ENCODE measurements at regions not wholly inside any gene's neighbourhood (a gene's known extent, or its start where the extent isn't known, plus 50 kb on each side); places are given as distances from the start of the nearest gene placed in this dataset.

DNA sequence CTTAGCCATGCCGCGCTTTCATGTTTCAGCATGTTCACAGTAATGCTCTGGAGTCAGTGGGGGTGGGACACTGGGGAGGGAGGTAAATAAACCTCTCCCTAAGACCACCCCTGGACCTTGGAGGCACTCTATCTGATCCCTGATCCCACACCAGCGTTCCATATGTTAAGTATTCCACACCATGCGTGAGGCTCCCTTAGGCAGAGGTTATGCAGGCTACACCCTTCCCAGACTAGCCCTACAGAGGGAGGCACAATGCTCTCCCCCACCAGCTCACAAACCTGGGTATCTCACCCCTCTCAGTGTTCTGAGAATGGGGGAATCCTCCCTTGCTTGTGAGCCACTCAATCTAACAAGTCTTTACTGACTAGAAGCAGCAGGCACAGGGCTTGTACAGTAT is 1610.4 kb upstream of the ZEB2 start:
- H3K4me1 Mint-ChIP-seq (ENCODE audit: unreplicated experiment) = peaks cover 59% of the 10 kb centered on the region
- no peak for DNase-seq (ENCODE audit: extremely low spot score, unreplicated experiment)
- H3K27ac Mint-ChIP-seq (ENCODE audit: unreplicated experiment) = peak overlapping the region; percentile 77
- peaks cover 23% of the 10 kb centered on the region for H3K9me3 Mint-ChIP-seq (ENCODE audit: unreplicated experiment)
- TF ChIP-seq, protein P1, sequence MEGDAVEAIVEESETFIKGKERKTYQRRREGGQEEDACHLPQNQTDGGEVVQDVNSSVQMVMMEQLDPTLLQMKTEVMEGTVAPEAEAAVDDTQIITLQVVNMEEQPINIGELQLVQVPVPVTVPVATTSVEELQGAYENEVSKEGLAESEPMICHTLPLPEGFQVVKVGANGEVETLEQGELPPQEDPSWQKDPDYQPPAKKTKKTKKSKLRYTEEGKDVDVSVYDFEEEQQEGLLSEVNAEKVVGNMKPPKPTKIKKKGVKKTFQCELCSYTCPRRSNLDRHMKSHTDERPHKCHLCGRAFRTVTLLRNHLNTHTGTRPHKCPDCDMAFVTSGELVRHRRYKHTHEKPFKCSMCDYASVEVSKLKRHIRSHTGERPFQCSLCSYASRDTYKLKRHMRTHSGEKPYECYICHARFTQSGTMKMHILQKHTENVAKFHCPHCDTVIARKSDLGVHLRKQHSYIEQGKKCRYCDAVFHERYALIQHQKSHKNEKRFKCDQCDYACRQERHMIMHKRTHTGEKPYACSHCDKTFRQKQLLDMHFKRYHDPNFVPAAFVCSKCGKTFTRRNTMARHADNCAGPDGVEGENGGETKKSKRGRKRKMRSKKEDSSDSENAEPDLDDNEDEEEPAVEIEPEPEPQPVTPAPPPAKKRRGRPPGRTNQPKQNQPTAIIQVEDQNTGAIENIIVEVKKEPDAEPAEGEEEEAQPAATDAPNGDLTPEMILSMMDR (IDR thresholded peaks at IDR 0.05) = no peak
- H3K27me3 Mint-ChIP-seq (ENCODE audit: unreplicated experiment) = no peaks in the 10 kb centered on the region
- no peaks in the 10 kb centered on the region for H3K36me3 Mint-ChIP-seq (ENCODE audit: unreplicated experiment)
- no peak overlapping the region for H3K4me3 Mint-ChIP-seq (ENCODE audit: unreplicated experiment)

- Mint-ChIP-seq H3K9me3 (ENCODE audit: unreplicated experiment) (peaks cover 28% of the 10 kb centered on the region), H3K36me3 (ENCODE audit: unreplicated experiment) (peaks cover 2% of the 10 kb centered on the region), H3K27me3 (ENCODE audit: unreplicated experiment) (no peaks in the 10 kb centered on the region), H3K4me3 (ENCODE audit: unreplicated experiment) (no peak overlapping the region), H3K27ac (ENCODE audit: unreplicated experiment) (peak overlapping the region; percentile 77), H3K4me1 (ENCODE audit: unreplicated experiment) (peaks cover 62% of the 10 kb centered on the region)
- no peak for DNase-seq (ENCODE audit: extremely low spot score, unreplicated experiment)
- TF ChIP-seq, protein P1 (IDR thresholded peaks at IDR 0.05) = no peak
Measured at GRCh38 chr2:146129231-146129630, 1609.3 kb upstream of the ZEB2 start.

GRCh38 chr2:146128216-146128615 is 1608.3 kb upstream of the ZEB2 start:
- Mint-ChIP-seq H3K4me3 (ENCODE audit: unreplicated experiment) (no peak overlapping the region), H3K27ac (ENCODE audit: unreplicated experiment) (no peak overlapping the region), H3K4me1 (ENCODE audit: unreplicated experiment) (peaks cover 62% of the 10 kb centered on the region), H3K9me3 (ENCODE audit: unreplicated experiment) (peaks cover 30% of the 10 kb centered on the region), H3K36me3 (ENCODE audit: unreplicated experiment) (peaks cover 2% of the 10 kb centered on the region), H3K27me3 (ENCODE audit: unreplicated experiment) (no peaks in the 10 kb centered on the region)
- TF ChIP-seq, protein P1 (IDR thresholded peaks at IDR 0.05) = no peak
- no peak for DNase-seq (ENCODE audit: extremely low spot score, unreplicated experiment)

DNA sequence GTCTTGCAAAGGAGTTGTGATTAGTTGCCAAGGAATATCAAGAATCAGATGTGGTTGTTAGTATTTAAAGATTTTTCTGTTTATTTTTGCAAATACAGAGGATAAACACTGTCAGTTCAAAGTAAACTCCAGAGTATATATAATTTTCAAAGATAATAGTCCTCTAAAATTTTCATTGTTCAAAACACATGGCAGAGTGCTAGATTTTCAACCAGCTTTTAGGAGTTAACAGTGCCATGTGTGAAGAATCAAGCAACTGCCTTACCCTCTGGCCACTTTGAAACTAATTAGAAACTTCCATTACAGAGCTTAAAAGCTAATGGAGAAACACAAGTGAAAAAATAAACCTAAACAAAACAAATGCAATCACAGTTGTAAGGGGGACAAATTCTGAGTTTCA is 1605.6 kb upstream of the ZEB2 start:
- Mint-ChIP-seq H3K9me3 (ENCODE audit: unreplicated experiment) (peaks cover 20% of the 10 kb centered on the region), H3K27me3 (ENCODE audit: unreplicated experiment) (no peaks in the 10 kb centered on the region), H3K27ac (ENCODE audit: unreplicated experiment) (no peak overlapping the region), H3K36me3 (ENCODE audit: unreplicated experiment) (peaks cover 2% of the 10 kb centered on the region), H3K4me3 (ENCODE audit: unreplicated experiment) (no peak overlapping the region), H3K4me1 (ENCODE audit: unreplicated experiment) (peaks cover 39% of the 10 kb centered on the region)
- TF ChIP-seq, protein P1 (IDR thresholded peaks at IDR 0.05) = no peak
- DNase-seq (ENCODE audit: extremely low spot score, unreplicated experiment) = no peak

DNA sequence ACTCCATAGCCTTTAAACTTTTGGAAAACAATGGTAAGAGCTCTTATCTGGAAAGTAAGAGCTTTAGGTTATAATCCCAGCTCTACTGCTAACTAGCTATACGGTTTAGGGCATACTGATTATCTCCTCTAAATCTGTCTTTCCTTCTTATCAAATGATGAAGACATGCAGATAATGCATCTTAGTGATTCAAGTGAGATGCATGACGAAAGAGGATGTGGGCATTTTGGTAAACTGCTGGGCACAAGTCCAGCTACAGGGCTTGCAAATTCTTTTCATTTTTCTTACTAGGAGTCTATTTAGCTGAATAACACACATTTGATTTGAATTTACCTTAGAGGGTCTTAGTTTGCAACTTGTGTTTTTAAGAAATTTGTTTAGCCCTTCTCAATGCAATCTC is 1604.8 kb upstream of the ZEB2 start:
- H3K27me3 Mint-ChIP-seq (ENCODE audit: unreplicated experiment) = no peaks in the 10 kb centered on the region
- H3K4me1 Mint-ChIP-seq (ENCODE audit: unreplicated experiment) = peaks cover 31% of the 10 kb centered on the region
- no peak for DNase-seq (ENCODE audit: extremely low spot score, unreplicated experiment)
- H3K9me3 Mint-ChIP-seq (ENCODE audit: unreplicated experiment) = peaks cover 20% of the 10 kb centered on the region
- H3K4me3 Mint-ChIP-seq (ENCODE audit: unreplicated experiment) = no peak overlapping the region
- H3K36me3 Mint-ChIP-seq (ENCODE audit: unreplicated experiment) = peaks cover 2% of the 10 kb centered on the region
- TF ChIP-seq, protein P1 (IDR thresholded peaks at IDR 0.05) = no peak
- no peak overlapping the region for H3K27ac Mint-ChIP-seq (ENCODE audit: unreplicated experiment)

All from osteocyte (in vitro differentiated cells).